ENCODE measurements at regions not wholly inside any gene's neighbourhood (a gene's known extent, or its start where the extent isn't known, plus 50 kb on each side); places are given as distances from the start of the nearest gene placed in this dataset.

DNA sequence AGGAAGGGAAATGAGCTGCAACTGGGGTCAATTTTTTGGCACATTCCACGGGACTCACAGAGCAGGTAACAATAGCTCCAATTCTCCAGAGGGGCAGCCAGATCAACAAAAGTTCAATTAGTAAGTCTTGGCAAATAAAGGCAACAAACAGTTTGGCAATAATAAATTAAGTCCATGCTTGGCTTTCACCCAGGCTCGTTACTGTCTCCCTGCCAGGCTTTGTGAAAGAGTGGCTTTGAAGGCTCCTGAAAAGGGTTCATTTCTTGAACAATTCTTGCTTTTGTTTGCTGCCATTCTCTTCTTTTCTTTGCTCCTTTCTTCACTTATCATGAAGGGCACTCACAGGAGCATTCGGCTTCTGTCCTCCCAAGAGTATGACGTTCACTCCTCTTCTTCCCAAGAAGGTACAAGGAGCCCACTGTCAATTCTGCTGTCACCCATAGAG is 123.3 kb downstream of the APIP start:
- no peak for TF ChIP-seq EZH2 (IDR thresholded peaks at IDR 0.05; ENCODE audit: borderline replicate concordance, low read depth, low read length, poor library complexity, severe bottlenecking)
- TF ChIP-seq, protein P1, sequence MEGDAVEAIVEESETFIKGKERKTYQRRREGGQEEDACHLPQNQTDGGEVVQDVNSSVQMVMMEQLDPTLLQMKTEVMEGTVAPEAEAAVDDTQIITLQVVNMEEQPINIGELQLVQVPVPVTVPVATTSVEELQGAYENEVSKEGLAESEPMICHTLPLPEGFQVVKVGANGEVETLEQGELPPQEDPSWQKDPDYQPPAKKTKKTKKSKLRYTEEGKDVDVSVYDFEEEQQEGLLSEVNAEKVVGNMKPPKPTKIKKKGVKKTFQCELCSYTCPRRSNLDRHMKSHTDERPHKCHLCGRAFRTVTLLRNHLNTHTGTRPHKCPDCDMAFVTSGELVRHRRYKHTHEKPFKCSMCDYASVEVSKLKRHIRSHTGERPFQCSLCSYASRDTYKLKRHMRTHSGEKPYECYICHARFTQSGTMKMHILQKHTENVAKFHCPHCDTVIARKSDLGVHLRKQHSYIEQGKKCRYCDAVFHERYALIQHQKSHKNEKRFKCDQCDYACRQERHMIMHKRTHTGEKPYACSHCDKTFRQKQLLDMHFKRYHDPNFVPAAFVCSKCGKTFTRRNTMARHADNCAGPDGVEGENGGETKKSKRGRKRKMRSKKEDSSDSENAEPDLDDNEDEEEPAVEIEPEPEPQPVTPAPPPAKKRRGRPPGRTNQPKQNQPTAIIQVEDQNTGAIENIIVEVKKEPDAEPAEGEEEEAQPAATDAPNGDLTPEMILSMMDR (conservative IDR thresholded peaks at IDR 0.05; ENCODE audit: low read depth, low read length) = no peak
- Histone ChIP-seq H3K9me3 (ENCODE audit: low read depth, low read length, poor library complexity, severe bottlenecking) (no peaks in the 10 kb centered on the region), H3K4me1 (ENCODE audit: insufficient read depth, low read length, poor library complexity, severe bottlenecking) (no peaks in the 10 kb centered on the region), H3K27me3 (replicated peaks; ENCODE audit: insufficient read depth, low read depth, low read length, poor library complexity) (no peaks in the 10 kb centered on the region), H3K27ac (ENCODE audit: low read depth, low read length, poor library complexity, severe bottlenecking) (no peak overlapping the region), H3K36me3 (ENCODE audit: insufficient read depth, low read length, poor library complexity, severe bottlenecking) (no peaks in the 10 kb centered on the region), H3K4me3 (ENCODE audit: low read depth, low read length, poor library complexity, severe bottlenecking) (no peak overlapping the region)
- ChIA-PET POLR2A (ENCODE audit: low non-redundant PET) (no interaction called here), CTCF (no interaction called here)
- intact Hi-C loops (cut with micrococcal nuclease; ENCODE audit: unreplicated experiment) = no loop called here
- DNase-seq (ENCODE audit: low spot score) = no peak
- no TSS peak for BruUV-seq (replicated peaks)

DNA sequence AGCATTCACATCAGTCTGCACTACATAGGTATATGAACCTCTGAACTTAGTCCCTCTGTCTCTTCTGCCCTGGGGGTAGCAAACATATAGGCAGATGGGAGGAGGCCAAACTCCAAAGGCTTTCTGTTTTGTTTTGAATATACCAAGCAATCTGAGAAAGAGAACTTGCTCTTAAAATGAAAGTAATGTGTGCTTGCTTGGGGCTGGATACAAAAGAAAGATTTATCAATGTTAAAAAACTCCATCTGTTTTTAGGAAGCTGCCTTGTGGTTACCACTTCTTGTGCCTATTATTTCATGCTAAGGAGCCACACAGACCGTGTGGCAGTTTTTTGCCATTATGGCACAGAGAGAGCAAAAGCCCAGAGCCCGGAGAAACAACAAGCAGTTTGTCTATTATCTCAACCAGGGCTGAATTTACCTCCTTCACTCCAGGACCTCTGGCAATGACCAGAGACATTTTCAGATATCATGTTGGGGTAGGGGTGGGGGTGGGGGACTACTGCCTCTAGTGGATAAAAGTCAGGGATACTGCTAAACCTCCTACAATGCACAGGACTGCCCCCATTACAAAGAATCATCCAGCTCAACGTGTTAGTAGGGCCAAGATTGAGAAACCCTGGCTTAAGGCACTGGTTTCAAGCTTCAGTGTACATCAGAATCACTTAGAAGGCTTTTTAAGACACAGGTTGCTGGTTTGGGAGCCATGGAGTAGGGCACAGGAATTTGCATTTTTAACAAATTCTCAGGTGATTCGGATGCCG is 124.2 kb downstream of the APIP start:
- Histone ChIP-seq H3K9me3 (ENCODE audit: low read depth, low read length, poor library complexity, severe bottlenecking) (no peaks in the 10 kb centered on the region), H3K4me1 (ENCODE audit: insufficient read depth, low read length, poor library complexity, severe bottlenecking) (no peaks in the 10 kb centered on the region), H3K27ac (ENCODE audit: low read depth, low read length, poor library complexity, severe bottlenecking) (no peak overlapping the region), H3K27me3 (replicated peaks; ENCODE audit: insufficient read depth, low read depth, low read length, poor library complexity) (no peaks in the 10 kb centered on the region), H3K4me3 (ENCODE audit: low read depth, low read length, poor library complexity, severe bottlenecking) (no peak overlapping the region), H3K36me3 (ENCODE audit: insufficient read depth, low read length, poor library complexity, severe bottlenecking) (no peaks in the 10 kb centered on the region)
- TF ChIP-seq, protein P1 (conservative IDR thresholded peaks at IDR 0.05; ENCODE audit: low read depth, low read length) = peak; percentile 29; the same call in 1 of the 2 replicates
- TF ChIP-seq EZH2 (IDR thresholded peaks at IDR 0.05; ENCODE audit: borderline replicate concordance, low read depth, low read length, poor library complexity, severe bottlenecking) = no peak
- intact Hi-C loops (cut with micrococcal nuclease; ENCODE audit: unreplicated experiment) = no loop called here
- no peak for DNase-seq (ENCODE audit: low spot score)
- CTCF ChIA-PET = no interaction called here
- no TSS peak for BruUV-seq (replicated peaks)
- POLR2A ChIA-PET (ENCODE audit: low non-redundant PET) = no interaction called here

DNA sequence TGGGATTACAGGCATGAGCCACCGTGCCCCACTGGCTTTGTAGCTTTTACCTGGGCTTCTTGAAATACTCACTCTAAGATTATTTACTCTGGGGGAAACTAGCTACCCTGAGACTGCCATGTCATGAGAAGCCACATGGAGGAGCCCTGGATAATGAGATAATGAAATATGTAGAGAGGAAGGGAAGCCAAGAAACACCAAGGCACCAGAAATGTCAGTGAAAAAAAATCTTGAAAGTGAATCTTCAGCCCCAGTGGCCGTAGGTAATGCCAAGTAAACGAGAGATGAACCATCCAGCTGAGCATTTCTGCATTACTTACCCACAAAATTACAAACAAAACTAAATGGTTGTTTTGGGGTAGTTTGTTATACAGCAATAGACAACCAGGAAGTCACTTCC is 125.6 kb downstream of the APIP start:
- H3K4me1 ChIP-seq (ENCODE audit: insufficient read depth, low read length, poor library complexity, severe bottlenecking) = no peaks in the 10 kb centered on the region
- ChIA-PET POLR2A (ENCODE audit: low non-redundant PET) (no interaction called here), CTCF (interaction anchor here (0.7 kb wide), 1 partner anchor 477 kb away, joined by 6 read pairs; no protein-coding TSS in a partner anchor)
- H3K27me3 ChIP-seq (replicated peaks; ENCODE audit: insufficient read depth, low read depth, low read length, poor library complexity) = peaks cover 9% of the 10 kb centered on the region
- BruUV-seq (replicated peaks) = no TSS peak
- peak; percentile 44 for DNase-seq (ENCODE audit: low spot score)
- intact Hi-C loops (cut with micrococcal nuclease; ENCODE audit: unreplicated experiment) = no loop called here
- no peak overlapping the region for H3K27ac ChIP-seq (ENCODE audit: low read depth, low read length, poor library complexity, severe bottlenecking)
- no peak for TF ChIP-seq EZH2 (IDR thresholded peaks at IDR 0.05; ENCODE audit: borderline replicate concordance, low read depth, low read length, poor library complexity, severe bottlenecking)
- TF ChIP-seq, protein P1 (conservative IDR thresholded peaks at IDR 0.05; ENCODE audit: low read depth, low read length) = peak; percentile 52
- no peak overlapping the region for H3K4me3 ChIP-seq (ENCODE audit: low read depth, low read length, poor library complexity, severe bottlenecking)
- H3K9me3 ChIP-seq (ENCODE audit: low read depth, low read length, poor library complexity, severe bottlenecking) = no peaks in the 10 kb centered on the region
- no peaks in the 10 kb centered on the region for H3K36me3 ChIP-seq (ENCODE audit: insufficient read depth, low read length, poor library complexity, severe bottlenecking)
